DOHH2 (cell line): ENCODE measurements at regions not wholly inside any gene's neighbourhood (a gene's known extent, or its start where the extent isn't known, plus 50 kb on each side); places are given as distances from the start of the nearest gene placed in this dataset.
"Not testable (repeated sequence)": the region's sequence is repeated elsewhere in the genome, so short reads cannot be mapped to it uniquely, and the experiment has no call there.

Source experiments
- H3F3A ChIP-seq: fragments of 200-600 bp; sonication (generic), shearing (Covaris generic); 2 replicates; pipeline ENCODE4 v1.6.0; 2016; ENCODE audit warnings: antibody characterized with exemption, mild to moderate bottlenecking; ENCODE audit not compliant: control insufficient read depth, insufficient read depth
- H3K27ac ChIP-seq: fragments of 200-600 bp; sonication (generic); 2 replicates; pipeline ENCODE4 v1.5.1; 2014; ENCODE audit warnings: low read depth, mild to moderate bottlenecking, low read length, moderate library complexity
- H3K27me3 ChIP-seq: fragments of 200-600 bp; sonication (generic); 2 replicates; pipeline ENCODE4 v1.6.1; 2014; ENCODE audit warnings: mild to moderate bottlenecking, low read length, mixed read lengths; ENCODE audit not compliant: control insufficient read depth
- H3K36me3 ChIP-seq: fragments of 200-600 bp; sonication (generic); 2 replicates; pipeline ENCODE4 v1.6.1; 2014; ENCODE audit warnings: mild to moderate bottlenecking, low read length, moderate library complexity, mixed read lengths; ENCODE audit not compliant: control insufficient read depth
- H3K4me1 ChIP-seq: fragments of 200-600 bp; sonication (generic); 2 replicates; pipeline ENCODE4 v1.6.1; 2014; ENCODE audit warnings: mild to moderate bottlenecking, low read length, mixed read lengths; ENCODE audit not compliant: control insufficient read depth
- H3K4me2 ChIP-seq: fragments of 200-600 bp; sonication (generic); 2 replicates; pipeline ENCODE4 v1.6.0; 2014; ENCODE audit warnings: mild to moderate bottlenecking, low read length, moderate library complexity
- H3K4me3 ChIP-seq: fragments of 200-600 bp; sonication (generic); 2 replicates; pipeline ENCODE4 v1.5.1; 2014; ENCODE audit warnings: mild to moderate bottlenecking, low read length, mixed read lengths
- H3K79me2 ChIP-seq: fragments of 200-600 bp; sonication (generic); 2 replicates; pipeline ENCODE4 v1.6.1; 2014; ENCODE audit warnings: mild to moderate bottlenecking, low read length, mixed read lengths; ENCODE audit not compliant: control insufficient read depth
- H3K9me2 ChIP-seq: fragments of 200-600 bp; sonication (generic); replicated peaks from 2 replicates; pipeline ENCODE4 v1.6.1; 2014; ENCODE audit warnings: mild to moderate bottlenecking, low read length, mixed read lengths; ENCODE audit not compliant: control insufficient read depth
- H3K9me3 ChIP-seq: fragments of 200-600 bp; sonication (generic); 2 replicates; pipeline ENCODE4 v1.6.1; 2014; ENCODE audit warnings: antibody characterized with exemption, low read length, mixed read lengths; ENCODE audit not compliant: control insufficient read depth, insufficient read depth
- H4K20me1 ChIP-seq: fragments of 200-600 bp; sonication (generic); 2 replicates; pipeline ENCODE4 v1.6.0; 2014; ENCODE audit warnings: low read depth, mild to moderate bottlenecking, antibody characterized with exemption, low read length, moderate library complexity; ENCODE audit not compliant: control insufficient read depth, insufficient read depth
- CTCF ChIP-seq: fragments of 200-600 bp; sonication (generic); IDR thresholded peaks from one replicate; pipeline ENCODE4 v1.5.1; 2014; ENCODE audit warnings: antibody characterized with exemption, mild to moderate bottlenecking, low read depth, low read length; ENCODE audit not compliant: poor library complexity, severe bottlenecking
- EZH2phosphoT487 ChIP-seq: fragments of 200-600 bp; sonication (generic); IDR thresholded peaks from 2 replicates; pipeline ENCODE4 v1.6.1; 2017; ENCODE audit warnings: borderline replicate concordance, mild to moderate bottlenecking, antibody characterized with exemption, low read length, moderate library complexity, mixed read lengths

GRCh38 chr10:113486531-113486930 is 66.3 kb upstream of the HABP2 start:
- no peak overlapping the region for H3K27ac ChIP-seq

GRCh38 chr10:113487154-113487553 is 65.7 kb upstream of the HABP2 start:
- no peaks in the 10 kb centered on the region for H3F3A ChIP-seq
- H3K9me2 ChIP-seq: no peaks in the 10 kb centered on the region
- H4K20me1 ChIP-seq: no peaks in the 10 kb centered on the region
- H3K36me3 ChIP-seq: no peaks in the 10 kb centered on the region
- no peak for TF ChIP-seq CTCF
- H3K79me2 ChIP-seq: no peaks in the 10 kb centered on the region
- no peaks in the 10 kb centered on the region for H3K4me1 ChIP-seq
- H3K4me2 ChIP-seq: no peak overlapping the region
- no peaks in the 10 kb centered on the region for H3K9me3 ChIP-seq
- H3K4me3 ChIP-seq: no peak overlapping the region
- no peak overlapping the region for H3K27ac ChIP-seq
- H3K27me3 ChIP-seq: no peaks in the 10 kb centered on the region

More at GRCh38 chr10:113486531-113486930, 66.3 kb upstream of the HABP2 start:
- H3F3A ChIP-seq: no peaks in the 10 kb centered on the region
- no peaks in the 10 kb centered on the region for H3K9me3 ChIP-seq
- no peak overlapping the region for H3K4me2 ChIP-seq
- no peaks in the 10 kb centered on the region for H3K9me2 ChIP-seq
- H3K27me3 ChIP-seq: no peaks in the 10 kb centered on the region
- H3K36me3 ChIP-seq: no peaks in the 10 kb centered on the region
- H3K79me2 ChIP-seq: no peaks in the 10 kb centered on the region
- H4K20me1 ChIP-seq: no peaks in the 10 kb centered on the region
- TF ChIP-seq CTCF: no peak
- no peak for TF ChIP-seq EZH2phosphoT487
- no peaks in the 10 kb centered on the region for H3K4me1 ChIP-seq
- no peak overlapping the region for H3K4me3 ChIP-seq

GRCh38 chr10:113488186-113488585 is 64.7 kb upstream of the HABP2 start:
- Histone ChIP-seq H3K4me2 (no peak overlapping the region), H3K36me3 (no peaks in the 10 kb centered on the region), H3K79me2 (no peaks in the 10 kb centered on the region), H3K4me1 (no peaks in the 10 kb centered on the region), H4K20me1 (no peaks in the 10 kb centered on the region), H3K27ac (no peak overlapping the region), H3K27me3 (no peaks in the 10 kb centered on the region), H3K9me2 (no peaks in the 10 kb centered on the region), H3K4me3 (no peak overlapping the region), H3K9me3 (no peaks in the 10 kb centered on the region), H3F3A (no peaks in the 10 kb centered on the region)
- TF ChIP-seq EZH2phosphoT487: no peak
- no peak for TF ChIP-seq CTCF

GRCh38 chr10:113489522-113489921 is 63.3 kb upstream of the HABP2 start:
- not testable (repeated sequence) for H3F3A ChIP-seq, H3K4me3 ChIP-seq, H4K20me1 ChIP-seq, H3K79me2 ChIP-seq, H3K4me2 ChIP-seq, H3K9me3 ChIP-seq, H3K27me3 ChIP-seq, H3K27ac ChIP-seq, H3K36me3 ChIP-seq, H3K4me1 ChIP-seq, H3K9me2 ChIP-seq
